ENCODE measurements at regions not wholly inside any gene's neighbourhood (a gene's known extent, or its start where the extent isn't known, plus 50 kb on each side); places are given as distances from the start of the nearest gene placed in this dataset.

DNA sequence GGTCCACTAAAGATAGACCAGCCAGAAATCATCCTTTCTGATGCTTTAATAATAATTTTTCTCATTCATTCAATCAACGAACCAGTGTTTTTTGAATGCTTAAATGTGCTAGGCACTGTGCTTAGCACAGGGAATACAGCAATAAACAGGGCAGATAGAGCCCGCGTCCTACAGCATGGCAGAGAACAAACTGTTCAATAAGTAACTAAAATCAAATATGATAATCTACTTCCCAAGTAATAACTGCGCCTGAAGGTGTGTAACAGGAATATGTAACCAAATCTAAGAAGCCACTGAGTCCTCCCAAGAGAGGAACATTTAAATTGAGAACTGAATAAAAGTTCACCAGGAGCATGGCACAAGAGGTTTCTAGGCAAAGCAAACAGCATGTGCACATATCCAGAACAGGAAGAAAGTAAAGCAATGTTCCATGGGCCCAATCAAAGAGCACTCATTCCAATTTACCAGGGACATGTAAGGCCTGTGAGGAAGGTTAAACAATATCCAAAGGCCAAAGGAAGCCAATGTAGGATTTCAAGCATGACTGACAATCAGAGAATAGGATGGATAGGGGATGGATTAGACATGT is 311.0 kb upstream of the RARB start:
- DNase-seq, result no peak

DNA sequence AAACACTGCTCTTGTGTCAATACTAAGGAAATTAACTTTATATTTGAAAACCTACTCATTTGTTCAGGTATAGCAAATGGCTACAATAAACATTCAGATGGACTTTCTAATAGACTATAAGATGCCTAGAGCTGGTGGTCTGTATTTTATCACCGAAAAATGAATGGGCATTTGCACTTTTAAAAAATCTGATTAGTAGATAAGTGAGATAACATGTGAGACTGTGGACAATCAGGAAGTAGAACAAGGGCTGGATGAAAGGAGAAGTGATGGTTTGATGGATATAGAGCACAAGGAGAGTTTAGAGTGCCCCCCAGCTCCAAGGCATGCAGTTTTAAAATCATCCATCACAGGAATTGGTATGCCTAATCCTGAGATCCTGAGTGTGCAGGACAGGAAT is 308.4 kb upstream of the RARB start:
- no peak for DNase-seq

DNA sequence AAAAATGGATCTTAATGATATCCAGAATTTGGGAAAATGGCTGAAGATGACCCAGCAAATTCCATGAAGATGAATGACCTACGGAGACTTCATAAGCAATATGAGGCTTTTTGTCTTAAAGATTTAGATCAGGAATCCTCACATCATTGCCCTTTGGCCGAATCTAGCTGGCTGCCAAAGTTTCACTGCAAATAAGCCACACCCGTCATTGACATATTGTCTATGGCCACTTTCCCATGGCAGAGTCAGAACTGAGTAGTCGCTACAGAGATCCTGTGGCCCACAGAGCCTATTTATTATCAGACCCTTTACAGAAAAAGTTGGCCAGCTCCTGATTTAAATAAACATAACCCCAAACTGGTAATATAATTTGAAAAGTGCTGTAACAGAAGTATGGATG is 307.4 kb upstream of the RARB start:
- DNase-seq, result no peak

DNA sequence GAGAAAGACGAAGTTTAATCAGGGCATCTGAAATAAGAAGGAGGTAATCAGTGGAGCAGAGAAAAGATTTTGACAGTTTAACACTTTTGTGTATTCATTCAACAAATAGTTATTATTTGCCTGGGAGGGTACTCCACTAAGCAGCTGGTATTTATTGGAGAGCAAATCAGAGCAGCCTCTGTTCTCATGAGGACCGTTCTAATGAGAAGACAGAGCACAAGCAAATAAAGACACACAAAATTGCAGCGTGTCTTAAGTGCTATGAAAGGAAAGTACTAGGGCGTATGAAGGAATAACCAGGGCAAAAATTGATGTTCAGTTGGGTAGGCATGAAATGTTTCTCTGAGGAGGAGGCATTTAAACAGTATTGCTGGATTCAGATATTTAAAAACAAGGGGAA is 302.9 kb upstream of the RARB start:
- no peak for DNase-seq

DNA sequence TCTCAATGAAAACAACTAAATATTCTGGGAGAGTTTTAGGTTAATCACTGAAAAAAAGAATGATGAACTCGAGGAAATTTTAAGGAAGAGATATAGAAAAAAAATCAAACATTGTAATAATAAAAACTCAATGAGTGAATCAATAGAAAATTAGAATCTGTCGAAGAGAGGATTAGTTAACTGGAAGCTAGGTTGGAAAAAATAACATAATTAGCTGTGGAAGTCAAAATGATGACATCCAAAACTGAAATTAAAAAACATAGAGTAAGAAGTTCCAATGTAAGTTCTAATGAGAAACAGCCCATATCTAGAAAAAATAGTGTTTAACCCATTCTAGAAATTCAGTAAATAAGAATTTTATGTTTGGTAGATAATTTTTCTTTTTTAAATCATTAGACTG is 299.3 kb upstream of the RARB start:
- DNase-seq, result no peak

DNA sequence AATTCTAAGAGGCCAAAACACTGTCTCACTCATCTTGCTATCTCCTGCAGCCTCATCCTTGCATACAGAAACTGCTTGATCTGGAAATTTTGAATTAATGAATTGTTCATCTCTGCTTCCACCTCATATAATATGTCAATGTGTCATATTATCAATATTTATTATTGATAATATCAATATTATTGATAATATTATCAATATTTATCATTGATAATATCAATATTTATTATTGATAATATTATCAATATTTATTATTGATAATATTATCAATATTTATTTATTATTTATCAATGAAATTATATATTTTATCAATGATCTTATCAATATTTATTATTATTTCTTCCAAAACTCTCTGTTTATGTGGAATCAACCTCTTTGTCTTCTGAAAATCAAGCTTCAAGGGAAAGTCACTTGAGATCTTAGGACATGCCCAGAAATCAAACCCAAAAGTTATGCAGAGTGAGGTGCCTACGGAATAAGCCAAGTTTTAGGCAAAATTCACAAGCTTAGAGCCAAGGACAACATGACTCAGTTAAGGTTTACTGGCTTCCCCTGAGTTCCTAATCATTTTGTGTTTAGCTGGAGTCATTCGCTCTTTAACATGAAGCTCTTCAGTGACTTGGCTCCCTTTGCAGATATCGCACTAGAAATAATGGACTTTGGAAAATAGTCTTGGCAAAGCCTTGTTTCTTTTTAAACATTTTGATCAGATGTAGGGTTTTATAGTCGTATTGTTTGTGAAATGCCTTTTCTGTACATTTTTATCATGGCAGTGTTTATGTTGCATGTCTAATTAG is 297.1 kb upstream of the RARB start:
- DNase-seq, result no peak

DNA sequence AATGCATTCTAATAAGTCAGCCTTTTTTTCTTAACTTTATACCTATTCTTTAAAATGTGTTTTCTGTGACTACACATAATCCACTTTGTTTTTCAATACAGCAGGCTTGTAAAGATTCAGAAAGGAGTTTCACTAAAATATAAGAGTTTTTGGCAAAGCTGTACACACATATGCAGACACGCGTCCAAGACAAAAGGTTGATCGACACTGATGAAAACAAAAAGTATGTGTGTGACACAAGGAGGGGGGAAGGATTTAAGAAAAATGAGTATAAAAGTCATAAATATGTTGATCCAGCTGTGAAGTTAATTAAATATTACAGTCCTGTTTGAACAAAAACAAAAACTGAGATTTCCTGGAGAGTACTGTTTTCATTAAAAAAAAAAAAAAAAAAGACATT is 294.5 kb upstream of the RARB start:
- DNase-seq, result no peak

DNA sequence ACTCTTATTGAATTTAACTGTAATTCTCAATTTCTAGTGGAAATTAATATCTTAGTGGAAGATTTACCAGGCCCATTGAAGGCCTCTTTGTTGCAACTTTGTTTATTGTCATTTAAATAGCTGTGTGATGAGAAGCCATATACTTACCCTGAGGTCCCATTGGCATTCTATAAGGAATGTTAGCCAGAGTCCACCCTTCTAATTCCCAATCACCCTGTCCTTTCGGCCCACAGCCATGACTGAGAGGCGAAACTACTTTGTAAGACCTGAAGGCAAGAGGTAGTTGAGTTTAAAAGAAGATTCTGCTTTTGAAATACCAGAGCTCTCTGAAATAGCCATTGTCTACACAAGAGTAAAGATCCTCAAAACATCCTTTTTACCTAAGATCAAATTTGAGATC is 290.5 kb upstream of the RARB start:
- no peak for DNase-seq

DNA sequence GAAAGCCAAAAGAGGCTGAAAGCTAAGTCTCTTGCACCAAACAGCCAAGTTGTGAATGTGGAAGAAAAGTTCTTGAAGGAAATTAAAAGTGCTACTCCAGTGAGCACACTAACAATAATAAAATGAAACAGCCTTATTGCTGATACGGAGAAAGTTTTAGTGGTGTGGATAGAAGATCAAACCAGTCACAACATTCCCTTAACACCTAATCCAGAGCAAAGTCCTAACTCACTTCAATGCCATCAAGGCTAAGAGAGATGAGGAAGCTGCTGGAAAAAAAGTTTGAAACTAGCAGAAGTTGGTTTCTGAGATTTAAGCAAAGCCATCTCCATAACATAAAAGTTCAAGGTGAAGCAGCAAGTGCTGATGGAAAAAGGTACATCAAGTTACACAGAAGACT is 288.8 kb upstream of the RARB start:
- DNase-seq, result no peak

DNA sequence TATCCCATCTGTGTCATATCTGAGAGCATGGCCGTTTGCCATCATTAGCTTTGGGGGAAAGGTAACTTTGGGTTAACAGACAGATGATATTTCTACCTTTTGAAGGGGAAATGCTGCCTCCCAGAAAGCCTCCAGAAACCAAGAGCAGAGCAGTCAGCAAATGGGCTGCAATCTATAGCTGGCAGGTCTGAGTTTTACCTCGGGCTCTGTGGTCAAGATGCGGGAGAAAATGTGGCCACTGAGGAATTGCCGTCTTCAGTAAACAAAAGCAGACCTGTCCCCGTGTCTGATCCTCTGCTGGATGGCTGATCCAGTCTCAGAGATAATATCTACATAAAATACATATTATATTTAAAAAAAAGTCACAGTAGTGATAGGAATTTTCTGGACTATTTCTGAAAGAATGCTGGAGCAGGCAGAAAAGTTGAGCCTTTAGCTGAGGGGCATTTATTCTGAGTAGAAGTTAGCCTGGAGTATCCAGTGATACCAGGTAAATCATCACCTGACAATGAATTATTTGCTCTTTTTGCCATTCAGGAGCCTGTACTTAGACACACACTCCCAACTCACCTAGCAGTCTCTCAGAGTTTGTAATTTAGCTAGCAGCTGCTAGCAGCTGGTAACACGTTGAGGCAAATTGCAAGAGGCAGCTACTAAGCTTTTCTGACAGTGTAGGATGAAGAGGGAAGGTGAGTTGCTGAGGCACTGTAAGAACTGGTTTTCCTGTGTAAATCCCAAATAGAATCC is 285.3 kb upstream of the RARB start:
- no peak for DNase-seq

DNA sequence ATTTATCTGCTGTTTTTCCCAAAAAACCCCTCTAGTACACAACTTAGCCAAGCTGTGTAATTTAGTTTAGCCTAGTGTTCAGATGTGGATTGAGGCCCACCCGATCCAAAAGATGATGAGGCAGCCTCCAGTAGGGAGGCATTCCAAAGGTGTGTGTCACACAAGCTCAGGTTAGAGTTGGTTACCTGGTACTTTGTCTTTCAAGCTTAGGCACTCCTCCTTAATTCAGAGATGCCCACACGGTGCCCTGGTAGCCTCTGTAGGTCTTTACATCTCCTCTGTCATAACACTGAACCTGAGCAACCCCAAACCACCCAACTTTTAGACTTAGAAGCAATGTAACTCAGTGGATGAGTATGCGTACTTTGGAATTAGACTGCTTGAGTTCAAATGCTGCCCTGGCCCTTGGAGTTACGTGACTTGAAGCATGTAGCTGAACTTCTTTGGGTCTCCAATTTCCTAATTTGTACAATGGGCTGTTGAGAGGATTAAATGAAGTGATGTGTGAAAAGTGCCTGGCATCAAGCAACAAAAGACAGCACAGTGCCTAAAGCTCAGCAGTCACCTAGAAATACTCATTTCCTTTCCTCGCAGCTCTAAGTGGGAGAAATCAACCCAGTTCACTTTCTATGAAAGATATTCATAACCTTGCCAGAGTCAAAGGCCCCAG is 284.6 kb upstream of the RARB start:
- DNase-seq, result no peak

DNA sequence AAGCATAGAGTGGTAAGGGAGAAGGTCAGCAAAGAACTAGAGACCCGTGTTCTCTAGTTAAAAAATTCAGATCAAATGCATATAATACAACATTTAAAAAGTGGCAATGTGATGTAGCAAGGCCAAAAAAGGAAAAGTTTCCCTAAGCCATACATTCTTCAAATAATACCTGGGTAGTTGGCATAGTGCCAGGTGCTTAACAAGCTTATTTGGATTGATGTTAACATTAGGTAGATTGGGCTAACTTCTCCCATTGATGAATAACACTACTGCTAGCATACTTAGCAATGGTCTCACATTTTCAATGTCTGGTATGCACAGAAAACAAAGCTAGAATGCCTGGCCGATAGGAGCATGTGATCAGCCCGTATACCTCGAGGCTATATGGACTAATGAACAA is 283.6 kb upstream of the RARB start:
- DNase-seq, result no peak

DNA sequence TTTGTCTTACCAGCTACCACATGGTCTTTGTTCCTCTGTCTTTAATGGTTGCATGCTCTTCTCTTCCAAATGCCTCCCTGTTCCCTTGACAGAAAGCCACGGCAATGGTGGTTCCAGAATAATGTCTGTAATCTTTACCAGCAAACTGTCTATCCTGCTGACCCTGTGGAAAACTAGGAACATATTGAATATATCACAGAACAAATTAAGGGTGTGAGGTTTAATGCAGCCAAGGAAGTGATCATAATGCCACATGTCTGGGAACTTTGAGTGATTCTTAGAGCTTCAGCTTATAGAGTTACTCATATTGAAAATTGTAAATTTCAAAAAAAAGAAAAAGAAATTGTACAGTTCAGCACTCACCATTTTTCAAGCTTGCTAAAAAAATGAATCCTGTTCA is 282.9 kb upstream of the RARB start:
- DNase-seq, result no peak

DNA sequence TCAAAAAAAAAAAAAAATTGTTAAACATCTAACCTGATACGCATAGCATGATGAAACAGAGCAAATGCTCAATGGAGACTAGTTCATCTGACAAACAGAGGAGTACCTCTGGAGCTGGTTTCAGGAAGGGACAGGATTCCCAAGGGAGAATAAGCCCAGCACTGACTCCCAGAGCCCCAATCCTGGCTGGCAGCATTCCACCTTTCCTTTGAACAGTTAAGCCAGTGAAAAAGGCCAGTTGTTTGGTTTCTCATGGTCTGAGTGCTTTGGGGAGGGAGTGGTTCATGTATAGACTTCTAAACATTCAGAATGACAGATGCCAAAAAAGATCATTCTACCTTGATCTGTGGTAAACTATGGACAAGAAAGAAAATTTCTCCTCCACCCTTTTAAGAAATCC is 277.9 kb upstream of the RARB start:
- DNase-seq, result no peak

DNA sequence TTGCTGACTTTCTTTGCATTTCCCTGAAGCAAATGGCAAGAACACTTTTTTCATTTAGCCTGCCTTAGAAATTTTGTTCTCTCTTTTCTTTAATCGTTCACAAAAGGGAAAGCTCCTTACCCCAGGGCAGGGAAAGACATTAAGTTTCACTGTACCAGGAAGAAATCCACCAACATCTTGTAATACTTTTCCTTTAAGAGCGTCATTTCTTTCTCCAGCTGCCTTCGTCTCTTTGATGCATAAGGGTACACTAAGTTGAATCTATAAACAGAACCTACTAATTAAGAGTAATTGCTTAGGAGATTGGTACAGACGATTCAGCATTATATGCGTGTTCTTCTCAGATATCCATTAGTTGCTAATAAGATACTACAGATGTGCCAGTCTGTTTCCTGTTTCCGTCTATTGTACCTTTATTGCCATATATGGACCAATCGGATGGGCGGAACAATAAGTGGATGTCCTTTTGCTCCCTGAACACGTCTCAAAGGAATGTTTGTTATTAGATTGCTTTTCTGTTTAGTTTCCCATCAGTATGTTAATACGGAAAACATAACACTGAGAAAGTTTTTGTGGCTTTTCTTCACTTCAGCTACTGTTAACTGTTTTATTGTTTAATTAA is 276.7 kb upstream of the RARB start:
- DNase-seq, result no peak

DNA sequence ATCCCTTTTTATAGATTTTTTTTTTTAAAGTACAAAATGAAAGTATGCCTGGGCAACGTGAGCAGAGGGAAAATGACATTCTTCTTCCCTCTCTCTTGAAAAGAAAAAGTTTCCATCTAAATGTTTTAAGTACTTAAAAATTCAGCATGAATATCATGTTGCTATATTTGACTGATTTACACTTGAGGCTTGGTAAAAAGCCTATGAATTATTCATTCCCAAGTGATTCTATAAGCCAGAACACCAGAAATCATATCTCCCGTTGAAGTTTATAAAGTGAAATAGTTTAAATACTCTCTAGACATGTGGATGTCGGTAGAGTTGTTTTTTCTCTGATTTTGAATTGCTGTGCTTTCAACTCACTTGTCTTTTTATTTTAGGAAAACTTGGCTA is 276.2 kb upstream of the RARB start:
- DNase-seq, result no peak

DNA sequence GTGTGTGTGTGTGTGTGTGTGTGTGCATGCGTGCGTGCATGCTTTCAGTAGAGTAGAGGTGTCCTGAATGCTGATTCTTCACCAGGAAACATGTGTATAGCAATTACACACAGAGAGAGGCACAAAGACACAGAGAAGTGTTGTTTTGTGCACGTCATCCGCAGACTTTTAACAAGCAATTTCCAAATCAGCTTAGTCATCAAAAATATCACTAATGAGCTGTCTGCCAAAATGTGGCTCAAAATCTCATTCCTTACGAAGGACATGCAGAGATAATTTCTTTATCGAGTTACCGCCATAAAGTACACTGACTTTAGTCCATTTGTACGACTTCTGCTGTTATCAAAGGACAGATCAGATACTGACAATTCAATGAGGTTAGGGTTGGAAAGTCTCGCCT is 274.9 kb upstream of the RARB start:
- DNase-seq, result no peak

DNA sequence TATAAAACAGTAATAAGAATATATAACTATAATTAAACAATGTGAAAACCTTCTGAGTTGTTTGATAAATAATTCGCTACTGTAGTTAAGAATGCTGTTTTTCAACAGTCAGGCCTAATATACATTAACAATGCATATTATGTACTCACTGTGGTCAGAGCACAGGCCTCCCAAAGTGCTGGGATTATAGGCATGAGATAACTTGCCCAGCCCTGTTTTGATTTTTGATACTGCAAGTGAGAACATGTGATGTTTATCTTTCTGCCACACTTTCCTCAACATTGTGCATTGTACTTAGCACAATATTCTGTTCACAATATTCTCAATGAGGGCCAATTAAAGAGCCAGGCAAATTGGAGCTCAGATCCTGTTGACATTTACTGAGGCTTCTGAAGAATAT is 274.5 kb upstream of the RARB start:
- no peak for DNase-seq

DNA sequence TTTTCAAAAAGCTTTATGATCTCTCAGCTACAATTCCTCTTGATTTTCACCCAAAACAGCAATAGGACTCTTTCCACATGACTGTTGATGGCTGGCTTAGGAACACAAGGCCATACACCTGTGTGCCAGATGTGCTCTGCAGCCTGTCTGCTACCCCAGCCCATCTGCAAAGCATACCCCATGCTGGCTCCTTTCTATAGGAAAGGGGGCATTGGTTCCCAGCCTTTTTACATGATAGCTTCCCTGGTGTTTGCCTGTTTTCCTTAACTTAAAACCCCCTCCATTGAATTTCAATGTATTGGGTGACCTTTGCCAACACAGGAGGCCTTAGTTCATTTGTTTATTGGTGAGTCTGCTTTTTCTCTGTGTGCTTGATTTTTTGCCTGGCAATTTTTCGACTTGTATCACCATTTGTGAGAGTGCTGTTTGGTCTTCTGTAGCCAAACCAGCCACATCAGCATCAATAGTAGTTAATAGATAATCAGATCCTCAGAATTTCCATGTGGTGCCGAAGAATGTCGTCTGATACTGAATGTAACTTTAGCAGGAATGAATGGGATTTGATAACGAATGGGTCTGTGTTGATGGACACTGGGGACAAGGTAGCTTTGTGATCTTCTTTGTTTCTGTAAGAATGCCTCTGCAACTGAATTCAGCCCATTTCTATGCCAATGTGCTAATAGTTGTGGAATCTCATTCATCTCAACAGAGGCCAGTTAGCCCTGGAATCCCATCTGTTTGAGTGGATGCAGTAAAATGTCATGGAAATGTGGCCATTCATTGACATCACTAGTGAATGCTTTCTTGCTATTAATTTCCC is 272.2 kb upstream of the RARB start:
- no peak for DNase-seq

DNA sequence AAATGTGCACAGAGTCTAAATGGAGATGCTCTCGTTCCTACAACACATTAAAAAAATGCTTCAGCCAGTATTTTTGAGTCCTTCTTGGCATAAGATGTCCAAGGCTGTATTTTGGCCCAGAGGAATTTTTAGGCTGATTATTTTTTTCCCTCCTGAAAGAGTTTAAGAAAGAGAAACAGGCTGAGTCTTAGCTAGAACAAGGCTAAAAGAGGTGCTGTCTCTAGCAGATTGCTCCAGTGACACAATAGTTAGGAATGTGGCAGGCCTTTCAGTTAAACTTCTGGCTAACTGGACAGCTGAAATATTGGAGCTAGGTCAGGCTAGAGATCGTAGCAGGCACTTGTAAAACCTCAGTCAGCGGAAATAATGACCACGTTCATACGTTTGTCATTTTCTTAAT is 271.4 kb upstream of the RARB start:
- no peak for DNase-seq

DNA sequence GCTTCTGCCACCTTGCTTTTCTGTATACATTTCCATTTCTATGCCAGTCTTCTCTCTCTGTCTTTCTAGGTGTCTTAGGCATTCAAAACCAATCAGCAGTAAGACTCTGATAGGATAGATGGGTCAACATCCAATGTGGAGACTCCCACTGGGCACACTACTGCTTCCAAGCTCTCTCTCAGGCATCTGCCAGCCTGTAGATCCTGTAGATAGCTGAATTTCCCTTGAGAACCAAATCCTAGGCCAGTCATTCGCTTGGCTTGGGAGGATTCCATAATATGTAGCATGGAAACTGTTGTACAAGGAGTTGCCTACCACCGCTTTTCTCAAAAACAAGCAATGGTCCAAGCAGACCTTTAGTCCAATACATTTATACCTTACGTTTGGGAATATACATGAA is 262.8 kb upstream of the RARB start:
- no peak for DNase-seq

DNA sequence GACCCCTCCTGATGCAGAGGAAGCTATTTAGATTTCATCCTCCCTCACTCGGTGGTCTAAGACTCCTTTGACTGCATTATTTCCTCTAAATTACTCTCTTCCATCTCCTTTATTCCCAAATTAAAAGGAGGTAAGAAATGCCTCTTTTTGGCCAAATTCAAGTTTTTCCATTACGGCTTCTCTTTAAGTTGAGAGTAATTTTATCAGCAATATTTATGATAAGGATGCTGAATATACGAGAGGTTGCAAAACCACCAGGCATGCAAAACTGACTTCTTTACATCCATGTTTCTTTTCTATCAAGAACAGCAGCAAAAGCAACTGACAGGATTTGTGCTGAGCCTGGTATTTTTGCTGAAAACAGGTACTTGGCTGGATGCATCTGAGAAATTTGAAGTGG is 262.0 kb upstream of the RARB start:
- no peak for DNase-seq

DNA sequence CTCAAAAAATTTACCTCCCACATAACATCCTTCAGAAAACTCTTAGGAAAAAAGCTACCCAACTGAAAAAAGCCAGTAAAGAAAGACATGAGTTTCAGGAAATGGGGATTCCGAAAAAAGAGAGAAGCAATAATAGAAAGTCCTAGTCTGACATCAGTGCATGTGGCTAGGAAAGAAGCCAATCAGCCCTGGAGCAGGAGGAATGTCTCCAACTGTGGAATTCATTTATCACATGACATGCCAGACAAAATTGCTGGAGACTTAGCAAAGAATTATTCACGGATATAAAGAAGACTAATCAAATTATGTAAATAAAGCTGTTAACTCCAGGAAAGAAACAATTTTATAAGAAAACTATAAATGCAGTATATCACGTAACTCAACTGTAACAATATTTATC is 258.9 kb upstream of the RARB start:
- DNase-seq, result no peak

Data from activated naive CD4-positive, alpha-beta T cell treated with anti-CD3 and anti-CD28 coated beads, Interleukin-2, amount 50 U/mL, for 16 hours (primary cell).